IMR-90 (cell line): ENCODE measurements at regions not wholly inside any gene's neighbourhood (a gene's known extent, or its start where the extent isn't known, plus 50 kb on each side); places are given as distances from the start of the nearest gene placed in this dataset.

Experiments used
- ATAC-seq: fragments of 200-7000 bp; cut with Tn5 transposase; 2 replicates; pipeline ENCODE4 v1.9.1; 2020; ENCODE audit warnings: low read depth, mild to moderate bottlenecking, moderate library complexity
- BruUV-seq: library from RNA; stranded (reverse); fragments of 400-500 nt; replicated peaks from 2 replicates; lab custom pipeline; 2021; lab: Mats Ljungman, UMichigan
- CTCF ChIA-PET: fragments of 300-600 bp; formaldehyde crosslinking; extraction: SDS; loops from one replicate; lab custom pipeline; 2021; ENCODE audit warnings: antibody characterized with exemption; lab: Yijun Ruan, JAX
- POLR2A ChIA-PET: fragments of 300-600 bp; sonication (Branson Sonifier 250); formaldehyde crosslinking; loops from one replicate; lab custom pipeline; 2022; ENCODE audit warnings: antibody characterized with exemption; ENCODE audit not compliant: unreplicated experiment; lab: Charles Lee
- DNase-seq: peaks from one replicate; pipeline ENCODE4 v3.0.0; 2013
- H2AFZ ChIP-seq: replicated peaks from 2 replicates; pipeline ENCODE3; 2013; ENCODE audit warnings: low read length, mild to moderate bottlenecking; ENCODE audit not compliant: poor library complexity
- H2AK5ac ChIP-seq: 2 replicates; pipeline ENCODE4 v1.6.1; 2013; ENCODE audit warnings: low read depth, low read length, inconsistent platforms
- H2AK9ac ChIP-seq: replicated peaks from 2 replicates; pipeline ENCODE3; 2013; ENCODE audit warnings: mild to moderate bottlenecking, low read depth, low read length, moderate library complexity; ENCODE audit not compliant: poor library complexity
- H2BK120ac ChIP-seq: 2 replicates; pipeline ENCODE4 v1.6.1; 2013; ENCODE audit warnings: low read depth, low read length, inconsistent platforms
- H2BK15ac ChIP-seq: 3 replicates; pipeline ENCODE4 v1.6.1; 2013; ENCODE audit warnings: low read depth, low read length, inconsistent platforms
- H2BK20ac ChIP-seq: 2 replicates; pipeline ENCODE4 v1.6.1; 2013; ENCODE audit warnings: low read depth, mild to moderate bottlenecking, inconsistent platforms, low read length, moderate library complexity
- H2BK5ac ChIP-seq: 2 replicates; pipeline ENCODE4 v1.6.1; 2013; ENCODE audit warnings: mild to moderate bottlenecking, low read depth, low read length, inconsistent platforms; ENCODE audit not compliant: poor library complexity, severe bottlenecking
- H3K14ac ChIP-seq: replicated peaks from 2 replicates; pipeline ENCODE4 v1.6.1; 2013; ENCODE audit warnings: low read depth, low read length, inconsistent platforms
- H3K18ac ChIP-seq: 2 replicates; pipeline ENCODE4 v1.6.1; 2013; ENCODE audit warnings: low read depth, low read length, control low read depth
- H3K23ac ChIP-seq: 2 replicates; pipeline ENCODE4 v1.6.1; 2013; ENCODE audit warnings: low read depth, low read length, inconsistent platforms
- H3K27ac ChIP-seq: 2 replicates; pipeline ENCODE4 v1.5.1; 2013; ENCODE audit warnings: mild to moderate bottlenecking, control low read depth, low read length; ENCODE audit not compliant: insufficient read depth
- H3K27me3 ChIP-seq: 2 replicates; pipeline ENCODE4 v1.6.1; 2013; ENCODE audit warnings: low read length; ENCODE audit not compliant: control insufficient read depth, insufficient read depth
- H3K36me3 ChIP-seq: 2 replicates; pipeline ENCODE4 v1.6.1; 2013; ENCODE audit warnings: low read length, mixed read lengths; ENCODE audit not compliant: control insufficient read depth, insufficient read depth
- H3K4ac ChIP-seq: 2 replicates; pipeline ENCODE4 v1.6.1; 2013; ENCODE audit warnings: low read depth, low read length, inconsistent platforms
- H3K4me1 ChIP-seq: 2 replicates; pipeline ENCODE4 v1.6.1; 2013; ENCODE audit warnings: low read length, mixed read lengths; ENCODE audit not compliant: control insufficient read depth, insufficient read depth
- H3K4me2 ChIP-seq: 2 replicates; pipeline ENCODE4 v1.6.1; 2013; ENCODE audit warnings: low read depth, mild to moderate bottlenecking, control low read depth, low read length, moderate library complexity
- H3K4me3 ChIP-seq: 2 replicates; pipeline ENCODE4 v1.5.1; 2013; ENCODE audit warnings: low read depth, mild to moderate bottlenecking, control low read depth, low read length, moderate library complexity; ENCODE audit not compliant: insufficient read depth
- H3K56ac ChIP-seq: 2 replicates; pipeline ENCODE4 v1.6.1; 2013; ENCODE audit warnings: low read length, inconsistent platforms; ENCODE audit not compliant: insufficient read depth; ENCODE audit errors: extremely low read depth
- H3K79me1 ChIP-seq, 2 experiments: 2 replicates each; pipeline ENCODE4 v1.6.1; 2013; ENCODE audit warnings: low read length in 2 of 2, inconsistent platforms in 1 of 2, low read depth in 1 of 2
- H3K9ac ChIP-seq: 2 replicates; pipeline ENCODE4 v1.6.1; 2013; ENCODE audit warnings: low read depth, low read length, control low read depth
- H3K9me1 ChIP-seq: 2 replicates; pipeline ENCODE4 v1.6.1; 2013; ENCODE audit warnings: low read length, inconsistent platforms; ENCODE audit not compliant: insufficient read depth
- H3K9me3 ChIP-seq: 2 replicates; pipeline ENCODE4 v1.6.1; 2013; ENCODE audit warnings: low read length; ENCODE audit not compliant: control insufficient read depth, insufficient read depth
- H4K20me1 ChIP-seq: 2 replicates; pipeline ENCODE4 v1.6.1; 2013; ENCODE audit warnings: low read length, inconsistent platforms; ENCODE audit not compliant: insufficient read depth
- H4K5ac ChIP-seq: 2 replicates; pipeline ENCODE4 v1.6.1; 2013; ENCODE audit warnings: mild to moderate bottlenecking, low read depth, low read length, control low read depth
- H4K8ac ChIP-seq, 2 experiments: 2 replicates each; pipeline ENCODE4 v1.6.1; 2013; ENCODE audit warnings: low read depth in 2 of 2, low read length in 2 of 2, control low read depth in 1 of 2, inconsistent platforms in 1 of 2
- H4K91ac ChIP-seq: 2 replicates; pipeline ENCODE4 v1.6.1; 2013; ENCODE audit warnings: low read depth, low read length, inconsistent platforms; ENCODE audit not compliant: insufficient read depth
- CEBPB ChIP-seq: IDR thresholded peaks from 2 replicates; pipeline ENCODE4 v1.6.1; 2012; ENCODE audit warnings: low read depth, low read length, improper control_type of control experiment
- FOS ChIP-seq: fragments of 150-350 bp; IDR thresholded peaks from 2 replicates; pipeline ENCODE4 v1.6.1; 2016; ENCODE audit warnings: low read depth, low read length
- MAFK ChIP-seq: IDR thresholded peaks from 2 replicates; pipeline ENCODE4 v1.6.1; 2012; ENCODE audit warnings: low read depth, low read length, improper control_type of control experiment
- NFE2L2 ChIP-seq: fragments of 150-350 bp; IDR thresholded peaks from 2 replicates; pipeline ENCODE4 v1.6.1; 2016; ENCODE audit warnings: low read depth, mild to moderate bottlenecking, low read length
- POLR2A ChIP-seq: IDR thresholded peaks from 2 replicates; pipeline ENCODE4 v1.6.1; 2012; ENCODE audit warnings: mild to moderate bottlenecking, low read depth, low read length
- RAD21 ChIP-seq: IDR thresholded peaks from 2 replicates; pipeline ENCODE4 v1.6.1; 2012; ENCODE audit warnings: low read length, improper control_type of control experiment
- RFX5 ChIP-seq: IDR thresholded peaks from 2 replicates; pipeline ENCODE4 v1.8.0; 2012; ENCODE audit warnings: low read depth, mild to moderate bottlenecking, low read length, moderate library complexity
- WGBS, 2 experiments: methylation state at CpG; one replicate each; pipeline versions ENCODE4 v1.1.5 to v1.1.7; 2013; ENCODE audit warnings: missing lambda C conversion rate in 2 of 2; ENCODE audit not compliant: insufficient read length in 1 of 2; ENCODE audit errors: extremely low coverage in 2 of 2; 5-methylcytosine and 5-hydroxymethylcytosine counted together
- dilution Hi-C: fragments of 300-500 bp; cut with HindIII; formaldehyde crosslinking; loops from one replicate; pipeline ENCODE4 v1.14.3; 2018; ENCODE audit warnings: low sequenced_read_pairs; ENCODE audit not compliant: unreplicated experiment
- in situ Hi-C: fragments of 300-500 bp; cut with MboI; formaldehyde crosslinking; loops from 3 replicates; pipeline ENCODE4 v1.14.3; 2019; ENCODE audit warnings: low sequenced_read_pairs, inconsistent platforms, mixed read lengths
- intact Hi-C: fragments of 100-400 bp; cut with micrococcal nuclease; formaldehyde crosslinking; loops from 2 replicates; pipeline ENCODE4 v1.10.0; 2022
- TF ChIP-seq, protein P1 (sequence below): fragments of 150-350 bp; IDR thresholded peaks from 2 replicates; pipeline ENCODE4 v1.6.1; 2017; ENCODE audit warnings: mild to moderate bottlenecking, antibody characterized with exemption, low read length, low read depth

DNA sequence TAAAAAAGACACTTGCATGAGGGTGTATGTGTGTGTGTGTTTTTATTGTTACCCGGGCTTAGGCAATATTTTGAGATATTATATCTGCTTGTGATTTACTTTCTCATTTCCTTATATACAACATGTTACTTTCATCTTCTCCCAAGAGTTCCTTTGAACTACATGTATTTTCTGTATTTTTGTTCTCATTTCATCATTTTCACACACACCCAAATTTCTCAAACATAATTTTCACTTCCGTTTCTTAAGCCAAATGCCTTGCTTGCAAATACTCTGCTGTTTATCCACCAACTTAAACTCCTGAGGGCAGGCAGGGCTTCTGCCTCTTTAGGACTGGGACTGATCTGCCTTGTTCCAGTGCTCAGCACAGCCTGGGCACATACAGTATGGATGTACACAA, 69.3 kb upstream of the FYN start:
- no peaks in the 10 kb centered on the region for H3K9me1 ChIP-seq
- in situ Hi-C loops (no loop called here), dilution Hi-C loops (no loop called here), intact Hi-C loops (no loop called here)
- no peak overlapping the region for H2AK9ac ChIP-seq
- H3K4ac ChIP-seq = no peak overlapping the region
- POLR2A ChIA-PET = no interaction called here
- no peak overlapping the region for H3K4me2 ChIP-seq
- H3K4me1 ChIP-seq = peaks cover 4% of the 10 kb centered on the region; the same call in 1 of the 2 replicates
- H2BK120ac ChIP-seq = no peak overlapping the region
- TF ChIP-seq NFE2L2 (no peak), MAFK (no peak), FOS (no peak), POLR2A (no peak), CEBPB (no peak), RFX5 (no peak), RAD21 (no peak)
- TF ChIP-seq, protein P1, sequence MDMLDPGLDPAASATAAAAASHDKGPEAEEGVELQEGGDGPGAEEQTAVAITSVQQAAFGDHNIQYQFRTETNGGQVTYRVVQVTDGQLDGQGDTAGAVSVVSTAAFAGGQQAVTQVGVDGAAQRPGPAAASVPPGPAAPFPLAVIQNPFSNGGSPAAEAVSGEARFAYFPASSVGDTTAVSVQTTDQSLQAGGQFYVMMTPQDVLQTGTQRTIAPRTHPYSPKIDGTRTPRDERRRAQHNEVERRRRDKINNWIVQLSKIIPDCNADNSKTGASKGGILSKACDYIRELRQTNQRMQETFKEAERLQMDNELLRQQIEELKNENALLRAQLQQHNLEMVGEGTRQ = no peak
- H4K20me1 ChIP-seq = no peaks in the 10 kb centered on the region
- no peak overlapping the region for H3K18ac ChIP-seq
- H2AK5ac ChIP-seq = no peak overlapping the region
- DNase-seq (no peak), ATAC-seq (no peak)
- 100% methylated on average over 1 of the region's 2 CpGs for WGBS, 2 experiments
- peaks cover 4% of the 10 kb centered on the region; the same call in 1 of the 2 replicates for H3K27me3 ChIP-seq
- H3K9me3 ChIP-seq = no peaks in the 10 kb centered on the region; the same call in 1 of the 2 replicates
- no peak overlapping the region for H3K9ac ChIP-seq
- H3K4me3 ChIP-seq = no peak overlapping the region
- no peak overlapping the region for H3K23ac ChIP-seq
- H4K91ac ChIP-seq = no peak overlapping the region
- no peak overlapping the region for H4K8ac ChIP-seq
- H2BK20ac ChIP-seq = no peak overlapping the region
- no TSS peak for BruUV-seq
- no peak overlapping the region for H2BK15ac ChIP-seq
- no peak overlapping the region for H4K5ac ChIP-seq
- H3K27ac ChIP-seq = no peak overlapping the region
- H3K36me3 ChIP-seq = no peaks in the 10 kb centered on the region
- H2BK5ac ChIP-seq = no peak overlapping the region
- no peaks in the 10 kb centered on the region for H3K79me1 ChIP-seq
- no peak overlapping the region for H2AFZ ChIP-seq
- H3K14ac ChIP-seq = no peak overlapping the region
- CTCF ChIA-PET = no interaction called here
- no peak overlapping the region for H3K56ac ChIP-seq
